ENCODE measurements at regions not wholly inside any gene's neighbourhood (a gene's known extent, or its start where the extent isn't known, plus 50 kb on each side); places are given as distances from the start of the nearest gene placed in this dataset.
"Not testable (repeated sequence)": the region's sequence is repeated elsewhere in the genome, so short reads cannot be mapped to it uniquely, and the experiment has no call there.

DNA sequence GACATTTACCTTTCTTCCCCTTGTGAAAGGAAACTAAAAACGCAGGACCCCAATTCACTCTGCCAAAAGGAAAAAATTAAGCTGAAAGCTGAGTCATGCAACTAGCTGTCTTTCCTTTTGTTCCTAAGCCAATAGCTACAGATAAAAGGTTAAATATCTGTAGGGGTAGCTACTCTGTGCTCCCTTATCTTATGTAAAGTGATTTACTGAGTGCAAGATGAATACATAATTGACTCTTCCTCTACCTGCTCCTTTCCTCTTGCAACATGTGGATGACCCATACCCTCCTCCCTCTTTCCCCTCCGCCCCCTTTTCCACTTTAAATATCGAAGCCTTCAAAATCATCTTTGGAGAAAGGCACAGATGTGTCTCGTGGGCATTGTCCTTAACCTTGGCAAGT is 68.0 kb upstream of the ZNF157 start:
- Histone ChIP-seq H3K27ac (no peak overlapping the region), H3K4me1 (no peaks in the 10 kb centered on the region), H3K9me3 (no peaks in the 10 kb centered on the region), H3K27me3 (no peaks in the 10 kb centered on the region), H3K36me3 (no peaks in the 10 kb centered on the region), H3K4me3 (no peak overlapping the region)
- intact Hi-C loops (cut with DNase I), result no loop called here
- TF ChIP-seq, protein P1, sequence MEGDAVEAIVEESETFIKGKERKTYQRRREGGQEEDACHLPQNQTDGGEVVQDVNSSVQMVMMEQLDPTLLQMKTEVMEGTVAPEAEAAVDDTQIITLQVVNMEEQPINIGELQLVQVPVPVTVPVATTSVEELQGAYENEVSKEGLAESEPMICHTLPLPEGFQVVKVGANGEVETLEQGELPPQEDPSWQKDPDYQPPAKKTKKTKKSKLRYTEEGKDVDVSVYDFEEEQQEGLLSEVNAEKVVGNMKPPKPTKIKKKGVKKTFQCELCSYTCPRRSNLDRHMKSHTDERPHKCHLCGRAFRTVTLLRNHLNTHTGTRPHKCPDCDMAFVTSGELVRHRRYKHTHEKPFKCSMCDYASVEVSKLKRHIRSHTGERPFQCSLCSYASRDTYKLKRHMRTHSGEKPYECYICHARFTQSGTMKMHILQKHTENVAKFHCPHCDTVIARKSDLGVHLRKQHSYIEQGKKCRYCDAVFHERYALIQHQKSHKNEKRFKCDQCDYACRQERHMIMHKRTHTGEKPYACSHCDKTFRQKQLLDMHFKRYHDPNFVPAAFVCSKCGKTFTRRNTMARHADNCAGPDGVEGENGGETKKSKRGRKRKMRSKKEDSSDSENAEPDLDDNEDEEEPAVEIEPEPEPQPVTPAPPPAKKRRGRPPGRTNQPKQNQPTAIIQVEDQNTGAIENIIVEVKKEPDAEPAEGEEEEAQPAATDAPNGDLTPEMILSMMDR (IDR thresholded peaks at IDR 0.05), result no peak
- no peak for TF ChIP-seq POLR2A (IDR thresholded peaks at IDR 0.05)
- DNase-seq (no peak), ATAC-seq (no peak)
- 36% methylated on average over 4 of the region's 4 CpGs for WGBS (ENCODE audit: insufficient coverage, low coverage, low lambda C conversion rate, missing lambda C conversion rate)

- H3K4me1 ChIP-seq; intact Hi-C loops (cut with DNase I); ATAC-seq; H3K36me3 ChIP-seq; H3K27ac ChIP-seq; H3K9me3 ChIP-seq; DNase-seq; H3K27me3 ChIP-seq; H3K4me3 ChIP-seq: not testable (repeated sequence)
- WGBS (ENCODE audit: insufficient coverage, low coverage, low lambda C conversion rate, missing lambda C conversion rate), result 48% methylated on average over 7 of the region's 7 CpGs
Observed at GRCh38 chrX:47306471-47307023, 63.8 kb upstream of the ZNF157 start.

DNA sequence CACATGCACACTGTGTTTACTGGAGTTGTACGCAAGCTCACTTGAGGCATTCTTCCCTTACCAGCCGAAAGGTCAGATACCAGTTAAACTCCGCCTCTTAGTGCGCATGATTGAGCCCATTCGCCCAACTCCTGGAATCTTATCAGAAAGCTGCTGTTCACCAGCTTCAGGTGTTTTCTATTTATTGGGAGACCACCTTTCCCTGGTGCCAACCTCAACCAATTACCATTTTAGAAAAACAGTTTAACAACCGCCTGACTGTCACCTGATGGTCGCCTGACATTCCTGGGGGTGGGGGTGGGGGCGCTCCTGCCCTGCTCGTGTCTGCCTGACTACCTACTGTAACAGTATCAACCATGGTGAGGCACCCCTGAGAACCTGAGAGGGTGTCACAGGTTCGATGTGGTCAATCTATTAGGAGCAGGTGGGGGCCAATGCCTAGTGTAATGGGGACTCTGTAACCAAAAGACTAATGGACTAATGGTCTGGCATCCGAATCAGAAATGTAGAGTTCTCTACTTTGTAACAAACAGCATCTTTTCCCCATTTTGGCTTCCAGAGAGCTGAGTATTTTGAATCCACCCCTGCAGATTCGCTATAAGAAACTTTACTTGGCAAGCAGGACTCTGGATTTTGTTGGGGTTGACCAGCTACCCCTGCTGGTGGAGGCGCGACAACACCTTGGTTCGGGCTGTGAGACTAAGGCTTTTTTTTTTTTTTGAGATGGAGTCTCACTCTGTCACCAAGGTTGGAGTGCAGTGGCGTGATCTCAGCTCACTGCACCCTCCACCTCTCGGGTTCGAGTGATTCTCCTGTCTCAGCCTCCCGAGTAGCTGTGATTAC is 58.2 kb upstream of the ZNF157 start:
- intact Hi-C loops (cut with DNase I), result no loop called here
- Histone ChIP-seq H3K27ac (no peak overlapping the region), H3K4me3 (no peak overlapping the region), H3K27me3 (no peaks in the 10 kb centered on the region), H3K9me3 (no peaks in the 10 kb centered on the region), H3K4me1 (no peaks in the 10 kb centered on the region), H3K36me3 (no peaks in the 10 kb centered on the region)
- TF ChIP-seq, protein P1 (IDR thresholded peaks at IDR 0.05), result peak; percentile 30 to 51 (median 42)
- no peak for TF ChIP-seq POLR2A (IDR thresholded peaks at IDR 0.05)
- ATAC-seq (peak; percentile 72 to 87 (median 79)), DNase-seq (peak in 1 of 3 donors; percentile 31)
- WGBS (ENCODE audit: insufficient coverage, low coverage, low lambda C conversion rate, missing lambda C conversion rate), result 26% methylated on average over 14 of the region's 19 CpGs

- Histone ChIP-seq H3K36me3 (no peaks in the 10 kb centered on the region), H3K9me3 (no peaks in the 10 kb centered on the region), H3K4me1 (no peaks in the 10 kb centered on the region), H3K4me3 (no peak overlapping the region), H3K27me3 (no peaks in the 10 kb centered on the region), H3K27ac (no peak overlapping the region)
- DNase-seq, result no peak
- no peak for ATAC-seq
- intact Hi-C loops (cut with DNase I), result no loop called here
- TF ChIP-seq POLR2A (IDR thresholded peaks at IDR 0.05), result no peak
- TF ChIP-seq, protein P1 (IDR thresholded peaks at IDR 0.05), result no peak
- 51% methylated on average over 5 of the region's 5 CpGs for WGBS (ENCODE audit: insufficient coverage, low coverage, low lambda C conversion rate, missing lambda C conversion rate)
Observed at GRCh38 chrX:47313056-47313455, 57.3 kb upstream of the ZNF157 start.

GRCh38 chrX:47316276-47317025 is 53.9 kb upstream of the ZNF157 start:
- no peaks in the 10 kb centered on the region for H3K36me3 ChIP-seq
- intact Hi-C loops (cut with DNase I), result no loop called here
- H3K9me3 ChIP-seq, result no peaks in the 10 kb centered on the region
- DNase-seq (no peak), ATAC-seq (no peak)
- 42% methylated on average over 12 of the region's 14 CpGs for WGBS (ENCODE audit: insufficient coverage, low coverage, low lambda C conversion rate, missing lambda C conversion rate)
- no peak overlapping the region for H3K4me3 ChIP-seq
- no peak for TF ChIP-seq POLR2A (IDR thresholded peaks at IDR 0.05)
- TF ChIP-seq, protein P1 (IDR thresholded peaks at IDR 0.05), result no peak
- H3K27me3 ChIP-seq, result no peaks in the 10 kb centered on the region
- H3K27ac ChIP-seq, result no peak overlapping the region
- no peaks in the 10 kb centered on the region for H3K4me1 ChIP-seq

Measured in right lobe of liver (tissue), 6 donors.